Left ventricle myocardium inferior (tissue), 1 donor: ENCODE measurements at regions not wholly inside any gene's neighbourhood (a gene's known extent, or its start where the extent isn't known, plus 50 kb on each side); places are given as distances from the start of the nearest gene placed in this dataset.
"Not testable (repeated sequence)": the region's sequence is repeated elsewhere in the genome, so short reads cannot be mapped to it uniquely, and the experiment has no call there.

Experiments used
- DNase-seq: peaks from one replicate; pipeline ENCODE4 v3.0.0-alpha.2; 2020
- H3K27ac ChIP-seq: fragments of 200-600 bp; replicated peaks from 2 replicates; pipeline ENCODE4 v1.8.0; 2021
- H3K27me3 ChIP-seq: fragments of 200-600 bp; 2 replicates; pipeline ENCODE4 v1.8.0; 2021; ENCODE audit warnings: low read depth
- H3K36me3 ChIP-seq: fragments of 200-600 bp; 2 replicates; pipeline ENCODE4 v1.8.0; 2021
- H3K4me1 ChIP-seq: fragments of 200-600 bp; 2 replicates; pipeline ENCODE4 v1.8.0; 2021
- H3K4me3 ChIP-seq: fragments of 200-600 bp; 2 replicates; pipeline ENCODE4 v1.8.0; 2021; ENCODE audit warnings: mild to moderate bottlenecking, moderate library complexity
- H3K9me3 ChIP-seq: fragments of 200-600 bp; replicated peaks from 2 replicates; pipeline ENCODE4 v1.8.0; 2021
- intact Hi-C: fragments of 100-400 bp; cut with micrococcal nuclease; formaldehyde crosslinking; loops from one replicate; pipeline ENCODE4 v1.11.0; 2022
- TF ChIP-seq, protein P1 (sequence below): fragments of 200-600 bp; IDR thresholded peaks from 2 replicates; pipeline ENCODE4 v1.8.0; 2021; ENCODE audit warnings: antibody characterized with exemption, mild to moderate bottlenecking, borderline replicate concordance
- donor health status: DM: no; HTN: yes; CAD: no; lungs with severe emphysema.

DNA sequence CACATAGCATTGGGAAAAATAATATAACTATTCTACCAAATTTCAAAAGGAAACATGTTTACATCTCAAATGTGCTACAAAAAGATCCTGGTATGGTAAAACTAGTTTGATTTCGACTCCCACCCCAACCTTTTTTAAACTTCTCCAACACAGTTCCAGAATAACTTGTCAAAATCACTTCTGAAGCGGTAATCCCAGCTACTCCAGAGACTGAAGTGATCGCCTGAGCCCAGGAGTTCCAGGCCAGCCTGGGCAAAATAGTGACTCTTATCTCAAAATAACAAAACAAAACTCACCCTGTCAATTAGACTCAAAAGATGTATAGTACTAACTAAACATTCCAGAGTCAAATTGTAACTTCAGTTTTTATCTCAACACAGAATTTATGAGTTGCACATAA is 71.3 kb upstream of the RNF38 start:
- Histone ChIP-seq H3K4me3 (peak overlapping the region; percentile 59), H3K27me3 (no peaks in the 10 kb centered on the region), H3K36me3 (no peaks in the 10 kb centered on the region), H3K4me1 (peaks cover 33% of the 10 kb centered on the region), H3K9me3 (no peaks in the 10 kb centered on the region), H3K27ac (peak overlapping the region; percentile 81)
- intact Hi-C loops, result no loop called here
- DNase-seq, result no peak
- TF ChIP-seq, protein P1, sequence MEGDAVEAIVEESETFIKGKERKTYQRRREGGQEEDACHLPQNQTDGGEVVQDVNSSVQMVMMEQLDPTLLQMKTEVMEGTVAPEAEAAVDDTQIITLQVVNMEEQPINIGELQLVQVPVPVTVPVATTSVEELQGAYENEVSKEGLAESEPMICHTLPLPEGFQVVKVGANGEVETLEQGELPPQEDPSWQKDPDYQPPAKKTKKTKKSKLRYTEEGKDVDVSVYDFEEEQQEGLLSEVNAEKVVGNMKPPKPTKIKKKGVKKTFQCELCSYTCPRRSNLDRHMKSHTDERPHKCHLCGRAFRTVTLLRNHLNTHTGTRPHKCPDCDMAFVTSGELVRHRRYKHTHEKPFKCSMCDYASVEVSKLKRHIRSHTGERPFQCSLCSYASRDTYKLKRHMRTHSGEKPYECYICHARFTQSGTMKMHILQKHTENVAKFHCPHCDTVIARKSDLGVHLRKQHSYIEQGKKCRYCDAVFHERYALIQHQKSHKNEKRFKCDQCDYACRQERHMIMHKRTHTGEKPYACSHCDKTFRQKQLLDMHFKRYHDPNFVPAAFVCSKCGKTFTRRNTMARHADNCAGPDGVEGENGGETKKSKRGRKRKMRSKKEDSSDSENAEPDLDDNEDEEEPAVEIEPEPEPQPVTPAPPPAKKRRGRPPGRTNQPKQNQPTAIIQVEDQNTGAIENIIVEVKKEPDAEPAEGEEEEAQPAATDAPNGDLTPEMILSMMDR, result no peak

DNA sequence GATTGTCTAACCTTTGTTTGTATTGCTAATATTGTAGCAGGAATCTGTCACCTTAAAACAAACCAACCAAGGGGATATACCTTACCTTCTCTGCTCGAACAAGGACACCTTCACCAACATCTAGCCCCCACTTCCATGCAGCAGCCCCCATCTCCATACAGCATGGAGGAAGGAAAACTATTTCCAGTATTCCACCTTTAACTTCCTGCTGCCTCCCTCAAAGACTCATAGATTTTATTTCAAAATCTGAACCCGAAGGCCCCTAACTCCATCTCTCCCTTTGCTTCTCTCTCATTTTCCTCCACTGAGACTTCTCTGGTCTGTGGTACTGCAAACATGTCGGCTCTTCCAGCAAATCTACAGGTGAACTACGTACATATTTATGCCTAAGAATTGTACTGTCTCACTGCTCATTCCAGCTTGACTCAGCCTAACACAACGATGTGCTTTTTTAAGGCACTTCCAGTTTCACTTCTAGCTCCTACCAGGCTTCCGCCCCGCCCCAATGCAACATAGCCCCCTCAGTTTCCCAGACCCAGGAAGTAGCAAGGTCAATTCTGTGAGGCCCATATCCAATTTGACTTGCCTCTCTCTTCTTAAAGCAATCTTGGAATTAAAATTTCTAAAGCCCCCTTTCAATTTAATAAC is 70.7 kb upstream of the RNF38 start:
- no peaks in the 10 kb centered on the region for H3K9me3 ChIP-seq
- no peaks in the 10 kb centered on the region for H3K27me3 ChIP-seq
- intact Hi-C loops, result no loop called here
- H3K4me1 ChIP-seq, result peaks cover 33% of the 10 kb centered on the region
- TF ChIP-seq, protein P1, result no peak
- H3K27ac ChIP-seq, result peak overlapping the region; percentile 81
- DNase-seq, result peak; percentile 68
- peak overlapping the region; percentile 59 for H3K4me3 ChIP-seq
- H3K36me3 ChIP-seq, result no peaks in the 10 kb centered on the region

DNA sequence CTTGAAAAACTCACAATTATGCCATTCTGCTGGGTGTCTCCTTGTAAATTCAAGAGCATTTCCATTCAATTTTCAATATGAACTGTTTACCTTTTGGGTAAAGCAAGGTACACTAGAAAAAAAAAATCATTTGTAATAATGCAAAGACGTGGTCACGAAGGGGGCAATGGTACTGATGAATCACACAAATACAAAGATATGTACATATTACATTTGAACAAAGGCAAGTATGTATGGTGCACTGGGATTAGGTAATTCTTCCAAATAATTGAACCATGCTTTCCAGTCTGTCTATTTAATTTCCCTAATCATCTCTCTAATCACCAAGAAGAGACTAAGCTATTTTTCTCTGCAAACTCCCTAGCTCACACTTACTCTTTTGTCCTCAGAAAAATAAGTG is 63.4 kb upstream of the RNF38 start:
- no peak overlapping the region for H3K4me3 ChIP-seq
- H3K27me3 ChIP-seq, result no peaks in the 10 kb centered on the region
- no peak for DNase-seq
- TF ChIP-seq, protein P1, result no peak
- intact Hi-C loops, result no loop called here
- no peak overlapping the region for H3K27ac ChIP-seq
- peaks cover 29% of the 10 kb centered on the region for H3K4me1 ChIP-seq
- peaks cover 2% of the 10 kb centered on the region for H3K36me3 ChIP-seq
- no peaks in the 10 kb centered on the region for H3K9me3 ChIP-seq

DNA sequence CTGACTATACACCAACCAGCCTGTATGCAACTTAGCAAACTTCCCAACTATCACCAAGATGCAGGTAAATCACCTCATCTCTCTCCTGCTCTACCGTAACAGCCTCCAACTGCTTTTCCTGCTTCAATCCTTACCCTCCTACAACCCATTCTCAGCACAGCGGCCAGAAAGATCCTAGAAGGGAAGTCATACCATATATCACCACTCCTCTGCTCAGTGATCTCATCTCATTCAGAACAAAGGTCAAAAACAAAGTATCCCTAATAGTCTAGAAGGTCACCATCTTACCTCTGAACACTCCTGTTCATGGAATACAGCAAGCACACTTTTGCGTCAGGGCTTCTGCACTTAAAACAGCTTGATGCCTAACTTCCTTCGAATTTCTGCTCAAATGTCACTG is 62.2 kb upstream of the RNF38 start:
- intact Hi-C loops, result no loop called here
- Histone ChIP-seq H3K9me3 (no peaks in the 10 kb centered on the region), H3K4me1 (peaks cover 30% of the 10 kb centered on the region), H3K36me3 (peaks cover 11% of the 10 kb centered on the region), H3K27ac (no peak overlapping the region), H3K27me3 (no peaks in the 10 kb centered on the region), H3K4me3 (no peak overlapping the region)
- no peak for DNase-seq
- TF ChIP-seq, protein P1, result no peak

DNA sequence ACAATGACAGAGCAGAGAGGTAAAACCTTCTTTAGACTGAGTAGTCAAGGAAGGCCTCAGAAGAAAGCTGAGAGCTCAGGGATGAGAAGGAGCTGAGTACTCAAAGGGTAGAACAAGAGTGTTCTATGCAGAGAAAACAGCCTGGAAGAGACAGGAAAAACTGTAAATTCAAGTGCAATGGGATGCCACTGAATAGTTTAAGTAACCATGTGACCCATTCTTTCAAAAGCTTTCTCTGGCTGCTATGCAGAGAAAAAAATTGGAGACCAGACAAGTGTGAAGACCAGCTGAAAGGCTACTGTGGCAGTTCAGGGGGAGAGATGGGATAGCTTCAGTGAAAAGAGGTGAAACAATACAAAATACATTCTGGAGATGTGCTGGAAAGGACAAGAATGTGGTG is 61.3 kb upstream of the RNF38 start:
- intact Hi-C loops, result no loop called here
- TF ChIP-seq, protein P1, result no peak
- no peak for DNase-seq
- H3K4me1 ChIP-seq, result peaks cover 39% of the 10 kb centered on the region
- no peaks in the 10 kb centered on the region for H3K27me3 ChIP-seq
- H3K4me3 ChIP-seq, result no peak overlapping the region
- H3K27ac ChIP-seq, result peak overlapping the region; percentile 6
- H3K9me3 ChIP-seq, result no peaks in the 10 kb centered on the region
- peaks cover 11% of the 10 kb centered on the region for H3K36me3 ChIP-seq

DNA sequence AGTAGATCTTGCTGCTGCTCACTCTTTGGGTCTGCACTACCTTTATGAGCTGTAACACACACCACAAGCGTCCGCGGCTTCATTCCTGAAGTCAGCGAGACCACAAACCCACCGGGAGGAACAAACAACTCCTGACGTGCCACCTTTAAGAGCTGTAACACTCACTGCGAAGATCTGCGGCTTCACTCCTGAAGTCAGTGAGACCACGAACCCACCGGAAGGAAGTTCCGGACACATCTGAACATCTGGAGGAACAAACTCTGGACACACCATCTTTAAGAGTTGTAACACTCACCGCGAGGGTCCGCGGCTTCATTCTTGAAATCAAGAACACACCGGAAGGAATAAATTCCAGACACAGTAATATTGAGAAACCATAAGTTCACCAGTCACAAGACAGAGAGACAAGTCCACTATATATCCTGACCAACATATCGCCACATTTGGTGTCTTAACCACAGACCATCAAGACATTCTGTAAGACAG is 58.4 kb upstream of the RNF38 start:
- Histone ChIP-seq H3K4me1 (peaks cover 36% of the 10 kb centered on the region), H3K36me3 (peaks cover 11% of the 10 kb centered on the region)
- H3K27me3 ChIP-seq, DNase-seq, H3K4me3 ChIP-seq, H3K27ac ChIP-seq, intact Hi-C loops, H3K9me3 ChIP-seq: not testable (repeated sequence)
